Tibial nerve (tissue), 4 donors: ENCODE measurements at regions not wholly inside any gene's neighbourhood (a gene's known extent, or its start where the extent isn't known, plus 50 kb on each side); places are given as distances from the start of the nearest gene placed in this dataset.
"Not testable (repeated sequence)": the region's sequence is repeated elsewhere in the genome, so short reads cannot be mapped to it uniquely, and the experiment has no call there.

Source experiments
- CTCF ChIP-seq, 5 experiments: fragments of 200-600 bp in 3 of 5; fragments of 450-650 bp in 2 of 5; sonication (generic) in 3 of 5; IDR thresholded peaks; one replicate each; pipeline ENCODE4 v1.5.1; 2016 to 2019; ENCODE audit warnings: antibody characterized with exemption in 5 of 5, mild to moderate bottlenecking in 3 of 5, moderate library complexity in 2 of 5
- EP300 ChIP-seq, 2 donors: sonication (generic); formaldehyde crosslinking; IDR thresholded peaks; one replicate each; pipeline ENCODE4 v1.6.1; 2017; ENCODE audit warnings: antibody characterized with exemption in 2 of 2, mild to moderate bottlenecking in 1 of 2
- POLR2A ChIP-seq, 2 donors: fragments of 450-650 bp; IDR thresholded peaks; one replicate each; pipeline ENCODE4 v1.6.1; 2017; ENCODE audit warnings: antibody characterized with exemption in 2 of 2, mild to moderate bottlenecking in 2 of 2, moderate library complexity in 2 of 2

DNA sequence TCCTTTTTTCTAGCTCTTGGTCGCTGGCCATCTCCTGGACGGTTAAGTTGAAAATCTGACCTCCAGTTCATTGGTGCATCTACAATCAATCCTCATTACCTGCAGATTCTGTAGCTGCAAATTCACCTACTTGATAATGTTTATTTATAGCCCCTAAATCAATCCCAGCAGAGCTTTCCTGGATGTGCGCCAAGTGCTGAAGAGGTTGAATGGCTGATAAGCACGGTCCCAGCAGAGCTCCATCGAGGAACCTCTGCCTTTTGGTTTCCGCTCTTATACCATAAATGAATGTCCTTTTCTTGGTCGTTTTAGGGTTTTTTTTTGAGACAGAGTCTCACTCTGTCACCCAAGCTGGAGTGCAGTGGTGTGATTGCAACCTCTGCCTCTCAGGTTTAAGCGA is 99.8 kb upstream of the ALDH3B2 start:
- TF ChIP-seq CTCF, POLR2A, EP300 (IDR thresholded peaks at IDR 0.05): not testable (repeated sequence)
